SK-N-MC (cell line): ENCODE measurements at regions not wholly inside any gene's neighbourhood (a gene's known extent, or its start where the extent isn't known, plus 50 kb on each side); places are given as distances from the start of the nearest gene placed in this dataset.

ENCODE experiments used
- DNase-seq: peaks from one replicate; pipeline ENCODE4 v3.0.0-alpha.2; 2011; ENCODE audit warnings: low read depth, low spot score
- H3K27ac ChIP-seq: fragments of 200-600 bp; sonication (generic); 2 replicates; pipeline ENCODE4 v1.5.1; 2016; ENCODE audit warnings: mixed run types
- H3K36me3 ChIP-seq: fragments of 200-600 bp; sonication (generic); 2 replicates; pipeline ENCODE4 v1.6.1; 2017; ENCODE audit warnings: antibody characterized with exemption, low read length, mixed read lengths; ENCODE audit not compliant: insufficient read depth
- H3K4me3 ChIP-seq: fragments of 200-600 bp; sonication (generic); 2 replicates; pipeline ENCODE4 v1.5.1; 2016
- H3K9ac ChIP-seq: fragments of 200-600 bp; sonication (generic); 2 replicates; pipeline ENCODE4 v1.8.0; 2017; ENCODE audit warnings: mixed run types, mixed read lengths; ENCODE audit not compliant: insufficient read length
- H3K9me3 ChIP-seq: fragments of 200-600 bp; sonication (generic); 2 replicates; pipeline ENCODE4 v1.6.1; 2017; ENCODE audit warnings: low read depth, mild to moderate bottlenecking, antibody characterized with exemption, low read length, moderate library complexity, mixed read lengths
- EZH2 ChIP-seq: fragments of 200-600 bp; sonication (generic); IDR thresholded peaks from one replicate; pipeline ENCODE4 v1.6.1; 2017; ENCODE audit warnings: antibody characterized with exemption
- FOXP2 ChIP-seq: optimal IDR thresholded peaks from 2 replicates; pipeline ENCODE3; 2011; ENCODE audit warnings: mild to moderate bottlenecking, moderate library complexity; ENCODE audit not compliant: insufficient read depth; ENCODE audit errors: extremely low read length, control extremely low read depth
- POLR2AphosphoS5 ChIP-seq: IDR thresholded peaks from 2 replicates; pipeline ENCODE4 v1.6.1; 2012; ENCODE audit warnings: mild to moderate bottlenecking, low read depth, low read length, borderline replicate concordance

DNA sequence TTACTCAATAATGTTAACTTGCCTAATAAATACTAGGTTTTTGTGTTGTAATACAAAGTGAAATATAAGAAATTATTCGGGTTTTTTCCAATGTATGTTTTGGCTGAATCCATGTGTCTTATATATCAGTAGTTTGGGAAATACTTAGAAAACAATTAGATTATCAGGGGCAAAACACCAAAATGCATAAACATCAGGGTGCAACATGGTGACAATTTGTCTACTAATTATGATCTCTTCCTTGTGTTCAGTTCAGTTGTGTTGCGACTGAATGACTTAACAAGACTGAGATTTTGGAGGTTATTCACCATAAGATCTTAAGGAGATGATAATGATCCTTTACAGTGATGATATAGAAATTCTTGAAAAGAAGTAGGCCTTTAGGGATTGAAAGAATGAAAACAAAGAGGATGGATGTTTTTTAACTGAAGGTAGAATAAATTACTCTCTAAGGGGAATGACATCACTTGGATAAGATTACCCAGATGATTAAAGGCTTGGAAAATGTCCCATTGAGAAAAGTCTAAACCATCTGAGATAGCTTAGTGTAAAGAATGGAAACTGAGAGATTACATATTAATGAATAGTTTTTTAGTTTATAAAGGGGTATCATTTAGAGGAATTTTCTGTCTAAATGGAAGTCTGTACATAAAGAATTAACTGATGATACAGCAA is 415.8 kb downstream of the SPATA31D1 start:
- Histone ChIP-seq H3K9me3 (no peaks in the 10 kb centered on the region), H3K27ac (no peak overlapping the region)

DNA sequence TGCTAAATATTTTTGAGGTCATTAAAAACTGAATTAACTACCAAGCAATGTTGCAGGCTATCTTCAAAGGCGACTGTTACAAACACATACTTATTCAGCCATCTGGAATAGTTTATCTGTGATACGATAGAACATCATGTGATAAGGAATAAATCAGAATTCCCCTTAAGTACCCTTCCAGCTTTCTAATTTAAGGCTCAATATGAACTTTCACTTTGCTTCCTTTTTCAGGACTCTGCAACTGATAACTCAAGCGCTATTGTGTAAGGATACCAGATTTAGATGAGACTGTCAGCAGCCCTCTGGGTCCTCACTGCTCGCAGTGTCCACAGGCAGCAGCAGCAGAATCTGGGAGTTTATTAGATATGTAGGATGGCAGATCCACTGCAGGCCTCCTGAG is 416.3 kb downstream of the SPATA31D1 start:
- Histone ChIP-seq H3K9ac (no peak overlapping the region), H3K27ac (no peak overlapping the region), H3K9me3 (no peaks in the 10 kb centered on the region), H3K4me3 (no peak overlapping the region), H3K36me3 (no peaks in the 10 kb centered on the region)
- no peak for DNase-seq
- TF ChIP-seq EZH2 (no peak), FOXP2 (no peak), POLR2AphosphoS5 (no peak)

More for the DNA sequence above, 415.8 kb downstream of the SPATA31D1 start:
- Histone ChIP-seq H3K9ac (no peak overlapping the region), H3K4me3 (no peak overlapping the region), H3K36me3 (no peaks in the 10 kb centered on the region)
- DNase-seq: no peak
- TF ChIP-seq EZH2: no peak

DNA sequence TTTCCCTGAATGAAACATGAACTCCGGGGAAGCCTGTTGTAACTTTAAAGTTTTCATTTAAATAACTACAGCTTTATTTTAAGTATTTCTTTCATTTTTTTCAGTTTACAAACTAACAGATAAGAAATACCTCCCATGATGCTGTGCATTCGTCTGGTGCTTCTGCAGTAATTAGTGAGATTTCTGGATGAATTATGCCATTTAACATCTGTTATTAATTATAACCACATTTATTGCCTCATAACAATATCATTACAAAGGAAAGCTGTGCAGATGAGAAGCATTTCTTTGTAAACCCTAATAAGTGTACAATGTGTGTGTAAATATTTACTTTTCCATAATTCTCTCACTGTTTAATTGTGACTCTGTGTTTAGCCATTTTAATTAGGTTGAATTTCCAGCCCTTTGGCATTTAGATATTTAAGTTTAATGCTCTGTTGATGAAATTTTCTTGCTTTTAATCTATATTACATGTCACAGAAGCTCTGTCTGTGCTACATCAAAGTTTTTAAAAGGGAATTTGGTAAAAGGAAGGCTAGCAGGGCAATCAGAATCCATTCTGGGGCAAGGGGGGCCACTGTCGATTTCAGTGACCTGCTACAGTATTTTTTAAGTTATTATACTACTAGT is 418.0 kb downstream of the SPATA31D1 start:
- DNase-seq: no peak
- H3K27ac ChIP-seq: no peak overlapping the region
- H3K4me3 ChIP-seq: no peak overlapping the region
- no peaks in the 10 kb centered on the region for H3K9me3 ChIP-seq
- no peaks in the 10 kb centered on the region for H3K36me3 ChIP-seq
- TF ChIP-seq EZH2 (no peak), FOXP2 (no peak), POLR2AphosphoS5 (no peak)
- H3K9ac ChIP-seq: no peak overlapping the region

DNA sequence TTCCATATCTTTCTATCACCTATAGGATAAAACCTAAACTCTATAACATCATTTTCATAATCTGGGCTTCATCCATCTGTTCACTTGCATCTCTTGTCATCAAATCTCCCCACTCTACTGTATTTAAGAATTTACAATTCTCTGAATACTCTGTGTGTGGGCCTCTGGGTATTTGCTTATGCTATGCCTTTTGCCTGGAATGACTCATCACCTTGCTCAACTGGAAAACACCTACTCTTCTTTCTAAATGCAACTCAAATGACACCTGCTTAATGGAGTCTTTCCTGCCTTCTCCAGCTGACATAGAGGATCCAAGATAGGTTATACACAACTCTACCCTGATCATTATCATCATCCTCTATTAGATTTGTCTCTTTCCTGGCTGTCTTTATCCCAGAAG is 421.7 kb downstream of the SPATA31D1 start:
- TF ChIP-seq POLR2AphosphoS5 (no peak), FOXP2 (no peak), EZH2 (no peak)
- Histone ChIP-seq H3K9me3 (no peaks in the 10 kb centered on the region), H3K9ac (no peak overlapping the region), H3K36me3 (no peaks in the 10 kb centered on the region), H3K27ac (no peak overlapping the region), H3K4me3 (no peak overlapping the region)
- DNase-seq: no peak

DNA sequence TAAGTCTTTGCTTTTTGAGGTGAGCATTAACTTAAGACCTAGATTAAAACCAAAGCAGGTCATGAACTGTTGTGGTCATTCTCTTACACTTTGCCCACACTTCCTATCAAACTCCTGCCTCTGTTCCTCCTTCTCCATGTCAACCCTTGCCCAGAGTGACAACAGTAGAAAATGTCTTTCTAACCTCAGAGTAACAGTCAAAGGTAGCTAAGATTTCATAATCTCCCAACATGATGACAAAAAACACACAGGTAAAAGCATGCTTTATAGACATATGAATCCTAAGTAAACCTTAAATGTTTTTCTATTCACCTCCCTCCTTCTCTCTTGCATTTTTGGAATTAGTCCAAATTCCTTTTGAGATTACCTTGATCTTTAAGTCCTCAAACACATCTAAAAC is 422.3 kb downstream of the SPATA31D1 start:
- no peak for DNase-seq
- H3K36me3 ChIP-seq: no peaks in the 10 kb centered on the region
- H3K27ac ChIP-seq: no peak overlapping the region
- H3K9me3 ChIP-seq: no peaks in the 10 kb centered on the region
- TF ChIP-seq POLR2AphosphoS5: no peak
- H3K9ac ChIP-seq: no peak overlapping the region
- no peak overlapping the region for H3K4me3 ChIP-seq

DNA sequence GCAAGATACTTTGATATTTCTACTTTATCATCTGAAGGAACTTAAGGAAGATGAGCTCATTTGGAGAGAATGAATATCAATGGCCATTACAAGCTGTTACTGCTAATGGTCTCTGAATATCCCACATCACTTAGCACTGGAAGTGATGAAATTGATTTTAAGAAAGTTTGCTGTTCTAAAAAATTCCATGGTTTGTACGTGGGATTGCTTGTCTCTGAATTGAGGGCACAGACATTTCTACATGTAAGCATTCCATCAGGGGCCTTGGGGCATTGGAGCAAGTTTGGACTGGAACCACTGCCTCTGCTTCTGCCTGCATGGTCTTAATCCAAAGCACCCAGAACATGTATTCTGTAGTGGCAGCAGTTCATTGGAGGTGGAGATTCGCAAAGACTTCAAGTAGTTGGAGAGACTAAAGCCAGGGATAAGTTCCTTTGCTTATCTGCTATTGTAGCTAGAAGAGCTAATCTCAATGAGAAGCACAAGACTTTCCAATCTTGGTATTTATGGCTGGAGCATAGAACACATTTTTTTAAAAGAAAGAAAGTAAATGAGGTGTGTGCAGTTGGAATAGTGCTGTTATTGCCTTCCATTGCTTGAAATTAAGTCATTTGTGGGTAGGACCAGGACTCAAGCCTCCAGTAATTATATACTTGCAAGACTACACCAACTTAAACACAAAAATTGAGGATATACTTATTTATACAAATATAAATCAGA is 424.2 kb downstream of the SPATA31D1 start:
- H3K27ac ChIP-seq: no peak overlapping the region
- no peak overlapping the region for H3K9ac ChIP-seq
- TF ChIP-seq EZH2 (no peak), FOXP2 (no peak), POLR2AphosphoS5 (no peak)
- no peak for DNase-seq
- H3K4me3 ChIP-seq: no peak overlapping the region
- H3K9me3 ChIP-seq: no peaks in the 10 kb centered on the region
- H3K36me3 ChIP-seq: no peaks in the 10 kb centered on the region

DNA sequence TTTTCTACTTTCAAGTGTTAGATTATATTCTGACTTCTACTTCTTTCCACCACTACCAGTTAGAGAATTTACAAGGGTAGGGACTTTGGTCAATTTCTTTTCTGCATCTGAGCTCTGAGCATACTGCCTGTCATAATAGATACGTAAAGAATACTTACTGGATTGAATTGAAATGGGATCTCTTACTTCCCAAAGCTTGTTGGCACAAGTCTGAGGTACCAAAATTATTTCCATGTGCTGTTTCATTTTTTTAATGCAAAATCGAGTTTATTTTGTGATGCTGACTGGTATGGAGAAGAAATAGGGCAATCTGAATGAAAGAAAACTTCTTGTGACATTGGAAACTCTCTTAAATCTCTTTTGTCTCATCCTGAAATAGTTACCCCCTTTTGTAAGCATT is 428.9 kb downstream of the SPATA31D1 start:
- no peaks in the 10 kb centered on the region for H3K36me3 ChIP-seq
- no peaks in the 10 kb centered on the region for H3K9me3 ChIP-seq
- no peak overlapping the region for H3K27ac ChIP-seq
- no peak overlapping the region for H3K9ac ChIP-seq
- no peak for DNase-seq
- no peak for TF ChIP-seq FOXP2
- no peak for TF ChIP-seq EZH2
- no peak for TF ChIP-seq POLR2AphosphoS5
- no peak overlapping the region for H3K4me3 ChIP-seq

DNA sequence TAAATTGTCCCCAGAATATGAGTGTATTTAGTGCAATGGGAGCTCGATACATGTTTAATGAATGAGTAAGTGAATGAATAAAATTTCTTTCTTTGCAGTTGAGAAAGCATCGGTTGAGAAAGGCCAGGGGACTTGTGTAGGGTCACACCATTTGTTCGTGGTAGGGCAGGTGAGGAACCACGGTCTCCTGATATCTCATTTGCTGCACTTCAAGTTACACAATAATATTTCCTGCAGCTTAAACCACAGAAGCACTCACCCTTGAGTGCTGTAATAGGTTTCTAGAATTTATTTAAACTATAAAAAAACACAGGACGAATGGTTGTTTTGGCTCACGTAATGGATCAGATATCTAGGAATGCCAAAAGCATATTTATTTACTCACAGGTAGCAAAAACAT is 429.8 kb downstream of the SPATA31D1 start:
- no peaks in the 10 kb centered on the region for H3K36me3 ChIP-seq
- H3K9ac ChIP-seq: no peak overlapping the region
- no peak overlapping the region for H3K4me3 ChIP-seq
- no peaks in the 10 kb centered on the region for H3K9me3 ChIP-seq
- DNase-seq: no peak
- no peak overlapping the region for H3K27ac ChIP-seq
- TF ChIP-seq FOXP2 (no peak), EZH2 (no peak), POLR2AphosphoS5 (no peak)
